IPS DF 19.7 (cell line): ENCODE measurements at regions not wholly inside any gene's neighbourhood (a gene's known extent, or its start where the extent isn't known, plus 50 kb on each side); places are given as distances from the start of the nearest gene placed in this dataset.
"Not testable (repeated sequence)": the region's sequence is repeated elsewhere in the genome, so short reads cannot be mapped to it uniquely, and the experiment has no call there.

ENCODE experiments used
- DNase-seq: peaks from one replicate; pipeline ENCODE4 v3.0.0-alpha.2; 2013; ENCODE audit warnings: low read depth, low spot score

- no peak for DNase-seq
Observed at GRCh38 chr6:14874975-14875480, 370.8 kb upstream of the JARID2 start.

GRCh38 chr6:14875481-14876063, 370.3 kb upstream of the JARID2 start:
- no peak for DNase-seq

GRCh38 chr6:14876778-14877613, 368.9 kb upstream of the JARID2 start:
- no peak for DNase-seq

GRCh38 chr6:14877758-14878157, 368.1 kb upstream of the JARID2 start:
- DNase-seq, result no peak

- DNase-seq, result no peak
Observed at GRCh38 chr6:14880052-14880451, 365.8 kb upstream of the JARID2 start.

GRCh38 chr6:14880677-14881076, 365.2 kb upstream of the JARID2 start:
- DNase-seq, result no peak

GRCh38 chr6:14881398-14881797, 364.5 kb upstream of the JARID2 start:
- no peak for DNase-seq

- DNase-seq, result no peak
Observed at GRCh38 chr6:14882394-14883026, 363.4 kb upstream of the JARID2 start.

- DNase-seq, result no peak
Observed at GRCh38 chr6:14883921-14884320, 361.9 kb upstream of the JARID2 start.

GRCh38 chr6:14885498-14885897, 360.4 kb upstream of the JARID2 start:
- DNase-seq, result no peak

- no peak for DNase-seq
Observed at GRCh38 chr6:14887181-14887580, 358.7 kb upstream of the JARID2 start.

- no peak for DNase-seq
Observed at GRCh38 chr6:14887986-14888574, 357.8 kb upstream of the JARID2 start.

- no peak for DNase-seq
Observed at GRCh38 chr6:14888575-14889000, 357.3 kb upstream of the JARID2 start.

- DNase-seq, result no peak
Observed at GRCh38 chr6:14889188-14889587, 356.7 kb upstream of the JARID2 start.

GRCh38 chr6:14889611-14890593, 356.0 kb upstream of the JARID2 start:
- DNase-seq, result no peak

- not testable (repeated sequence) for DNase-seq
Observed at GRCh38 chr6:14891820-14892375, 354.0 kb upstream of the JARID2 start.

- no peak for DNase-seq
Observed at GRCh38 chr6:14894105-14894504, 351.8 kb upstream of the JARID2 start.

- DNase-seq, result no peak
Observed at GRCh38 chr6:14896475-14896874, 349.4 kb upstream of the JARID2 start.

GRCh38 chr6:14897831-14898230, 348.0 kb upstream of the JARID2 start:
- no peak for DNase-seq

GRCh38 chr6:14899441-14899840, 346.4 kb upstream of the JARID2 start:
- not testable (repeated sequence) for DNase-seq

- no peak for DNase-seq
Observed at GRCh38 chr6:14900919-14901318, 344.9 kb upstream of the JARID2 start.
